GM19455 (cell line): ENCODE measurements at regions not wholly inside any gene's neighbourhood (a gene's known extent, or its start where the extent isn't known, plus 50 kb on each side); places are given as distances from the start of the nearest gene placed in this dataset.
"Not testable (repeated sequence)": the region's sequence is repeated elsewhere in the genome, so short reads cannot be mapped to it uniquely, and the experiment has no call there.

Source experiments
- ATAC-seq: cut with Tn5 transposase; IDR thresholded peaks from one replicate; pipeline ENCODE4 v1.9.1; 2021; ENCODE audit not compliant: unreplicated experiment

GRCh38 chr16:65421596-65421995, 299.7 kb upstream of the CDH11 start:
- ATAC-seq, result no peak

GRCh38 chr16:65418435-65418834, 296.6 kb upstream of the CDH11 start:
- ATAC-seq, result no peak

GRCh38 chr16:65415460-65415859, 293.6 kb upstream of the CDH11 start:
- ATAC-seq, result no peak

GRCh38 chr16:65414284-65414984, 292.6 kb upstream of the CDH11 start:
- no peak for ATAC-seq

DNA sequence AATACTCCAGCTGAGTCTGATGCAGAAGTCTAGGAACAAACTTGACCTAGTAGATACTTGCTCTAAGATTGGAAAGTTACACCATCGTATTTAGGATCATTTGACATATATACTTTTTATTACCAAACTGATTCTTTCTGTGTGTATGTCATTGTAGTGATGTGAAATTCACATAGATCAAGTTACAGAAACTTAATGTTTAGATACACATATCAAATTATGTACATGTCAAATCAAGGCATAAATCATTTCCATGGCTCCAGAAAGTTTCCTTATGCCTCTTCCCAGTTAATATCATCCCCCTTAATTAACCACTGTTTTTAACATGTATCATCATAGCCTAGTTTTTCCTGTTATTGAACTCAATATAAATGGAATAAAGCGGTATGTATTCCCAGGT, 292.0 kb upstream of the CDH11 start:
- no peak for ATAC-seq

DNA sequence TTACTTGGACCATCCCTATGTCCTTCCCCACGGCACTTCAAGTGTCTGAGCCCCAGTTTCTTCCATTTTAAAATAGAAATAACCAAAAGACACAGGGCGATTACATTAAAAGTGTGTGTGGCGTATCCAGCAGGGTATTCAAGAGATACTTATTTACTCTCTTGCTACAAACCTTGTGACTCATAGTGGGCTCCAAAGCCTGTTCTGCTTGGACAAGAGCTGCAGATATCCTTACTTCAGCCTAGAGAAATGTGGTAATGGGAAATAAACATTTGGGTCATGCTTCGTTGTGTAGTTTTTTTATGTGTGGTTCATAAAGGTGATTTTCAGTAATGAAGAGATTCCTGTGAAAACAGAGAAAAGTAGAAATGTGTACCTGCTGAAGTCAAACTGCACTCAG, 288.9 kb upstream of the CDH11 start:
- no peak for ATAC-seq

- ATAC-seq, result no peak
Measured at GRCh38 chr16:65409510-65409909, 287.6 kb upstream of the CDH11 start.

DNA sequence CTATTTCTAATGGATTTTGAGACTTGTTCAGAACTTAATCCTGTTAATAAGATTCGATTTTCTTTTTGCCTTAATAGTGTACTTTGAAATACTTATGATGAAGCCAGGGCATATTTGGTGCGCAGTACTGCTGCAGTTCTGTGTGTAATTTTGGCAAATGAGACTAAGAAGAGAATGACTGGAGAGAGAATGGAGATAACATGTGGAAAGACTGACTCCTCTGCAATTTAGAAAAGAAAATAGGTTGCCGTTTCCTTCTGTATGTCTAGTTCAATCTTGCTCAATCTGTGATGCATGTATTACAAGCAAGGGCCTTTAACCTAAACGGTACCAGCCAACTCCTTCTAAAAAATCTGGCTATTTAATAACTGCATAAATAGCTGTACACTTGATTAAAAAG, 285.1 kb upstream of the CDH11 start:
- no peak for ATAC-seq

DNA sequence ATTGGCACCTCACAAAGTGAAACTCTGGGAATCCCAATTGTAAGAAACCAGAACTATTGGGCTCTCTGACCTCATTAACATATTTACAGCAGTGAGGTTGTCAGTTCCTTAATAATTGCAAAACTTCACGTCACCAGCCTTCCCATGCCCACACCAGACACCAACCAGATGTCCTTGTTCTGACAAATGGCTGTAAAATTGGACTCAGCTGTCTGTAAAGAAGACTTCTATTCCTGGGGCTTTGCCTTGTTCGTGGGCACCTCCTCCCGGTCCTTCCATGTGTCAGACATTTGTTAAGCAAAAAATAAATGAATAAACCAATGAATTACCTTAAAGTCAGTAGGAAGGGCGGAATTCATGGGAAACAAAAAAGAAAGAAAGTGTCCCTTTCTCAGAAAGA, 284.3 kb upstream of the CDH11 start:
- no peak for ATAC-seq

DNA sequence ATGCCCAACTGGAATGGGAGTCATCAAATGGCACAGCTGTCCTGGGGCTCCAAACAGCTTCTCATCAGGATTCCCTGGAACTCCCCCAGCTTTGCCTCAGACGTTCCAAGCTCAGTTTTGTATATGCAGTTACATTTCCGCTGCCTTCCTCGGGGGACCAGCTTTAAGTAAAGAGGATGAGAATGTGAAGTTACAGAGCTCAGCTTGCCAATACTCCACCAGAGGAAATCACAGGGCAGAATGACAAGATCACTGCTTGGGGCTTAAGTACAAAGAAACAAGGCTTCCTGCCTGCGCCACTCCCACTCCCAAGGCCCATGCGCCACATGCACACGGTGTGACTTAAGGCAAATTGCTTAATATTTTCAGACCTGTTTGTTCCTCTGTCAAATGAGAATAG, 272.4 kb upstream of the CDH11 start:
- no peak for ATAC-seq

DNA sequence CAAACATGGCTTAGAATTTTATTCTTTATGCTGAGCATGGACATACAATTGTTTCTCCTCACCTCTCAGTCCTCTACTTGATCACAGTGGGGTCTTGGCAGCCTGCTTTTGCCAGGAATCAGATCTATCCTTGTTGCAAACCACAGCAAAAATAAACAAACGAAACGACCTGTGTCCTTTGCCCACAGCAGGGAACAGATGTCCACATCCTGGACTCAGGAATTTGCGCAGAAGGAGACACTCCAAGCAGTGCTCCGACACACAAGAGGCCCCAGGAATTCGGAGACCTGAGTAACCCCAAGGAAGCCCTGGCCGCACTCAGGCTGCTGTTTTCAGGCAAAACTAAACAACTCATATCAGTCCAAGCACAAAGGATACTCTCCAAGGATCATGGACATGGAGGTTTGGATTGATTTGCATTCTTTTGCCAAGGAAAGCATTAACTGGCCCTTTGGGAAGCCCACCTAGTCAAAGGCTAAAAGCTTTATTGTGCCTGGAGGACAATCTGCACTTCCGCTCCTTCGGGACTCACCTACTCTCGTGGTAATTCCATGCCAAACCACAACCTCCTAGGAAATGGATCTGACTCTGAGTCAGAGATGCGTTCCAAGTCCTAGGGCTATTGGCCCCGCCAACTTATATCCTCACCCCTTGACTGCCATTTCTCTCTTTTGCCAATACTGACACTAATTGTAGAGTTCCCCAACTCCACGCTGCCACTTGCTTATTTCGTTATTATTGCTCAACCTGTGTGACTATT, 271.1 kb upstream of the CDH11 start:
- ATAC-seq, result no peak

GRCh38 chr16:65388592-65388991, 266.7 kb upstream of the CDH11 start:
- ATAC-seq, result no peak

DNA sequence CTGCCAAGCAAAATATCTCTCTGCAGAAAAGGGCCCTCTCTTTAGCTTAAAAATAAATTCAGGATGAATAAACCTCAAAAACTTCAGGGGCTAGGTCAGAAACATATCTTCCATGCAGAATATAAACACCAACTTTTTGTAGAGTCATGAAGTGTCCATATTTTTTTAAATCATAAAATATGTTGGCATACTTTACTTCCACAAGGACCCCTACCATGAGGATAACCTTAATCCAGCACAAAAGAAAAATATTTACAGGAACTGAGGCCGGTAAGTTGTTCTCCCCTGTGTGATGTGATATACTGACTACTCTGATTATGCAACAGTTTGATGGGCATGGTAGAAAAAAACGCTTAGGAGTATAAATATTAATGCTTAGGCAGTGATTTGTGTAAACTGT, 264.8 kb upstream of the CDH11 start:
- ATAC-seq, result no peak

- no peak for ATAC-seq
Measured at GRCh38 chr16:65384441-65384840, 262.6 kb upstream of the CDH11 start.

DNA sequence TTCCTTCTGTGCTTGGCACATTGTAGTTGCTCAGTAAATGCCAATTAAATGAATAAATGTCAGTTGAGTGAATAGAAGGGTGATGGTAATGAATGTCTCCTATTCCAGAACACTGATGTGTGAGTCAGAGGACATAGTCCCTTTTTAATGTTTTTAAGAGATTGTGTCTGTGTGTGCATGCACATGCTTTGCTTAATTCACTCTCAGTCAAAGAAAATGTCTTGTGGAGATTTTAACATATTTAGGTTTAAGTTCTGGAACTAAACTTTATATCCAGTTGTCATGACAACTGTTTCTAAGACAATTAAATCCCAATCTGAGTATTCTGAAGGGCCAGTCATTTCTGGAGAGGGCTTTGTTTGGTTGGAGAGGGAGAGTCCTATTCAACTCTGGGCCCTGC, 255.3 kb upstream of the CDH11 start:
- ATAC-seq, result no peak

GRCh38 chr16:65376601-65377000, 254.7 kb upstream of the CDH11 start:
- no peak for ATAC-seq

DNA sequence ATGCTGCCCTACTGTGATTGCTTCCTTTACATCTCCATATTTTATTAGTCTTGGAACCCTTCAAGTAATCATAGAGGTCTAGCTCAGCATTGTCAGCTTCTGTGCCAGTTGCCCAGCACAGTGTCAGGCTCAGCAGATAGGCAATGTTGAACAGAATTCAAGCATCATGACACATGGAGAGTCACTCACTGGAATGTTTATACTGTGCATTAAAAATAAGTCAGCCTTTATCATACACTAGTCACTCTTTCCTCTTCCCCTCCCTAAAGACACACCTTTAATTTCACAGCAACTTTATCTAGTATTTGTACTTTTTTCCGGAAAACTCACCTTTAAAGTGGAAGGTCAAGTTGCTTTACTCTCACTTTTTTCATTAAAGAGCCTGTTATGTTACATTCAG, 253.8 kb upstream of the CDH11 start:
- ATAC-seq, result no peak

DNA sequence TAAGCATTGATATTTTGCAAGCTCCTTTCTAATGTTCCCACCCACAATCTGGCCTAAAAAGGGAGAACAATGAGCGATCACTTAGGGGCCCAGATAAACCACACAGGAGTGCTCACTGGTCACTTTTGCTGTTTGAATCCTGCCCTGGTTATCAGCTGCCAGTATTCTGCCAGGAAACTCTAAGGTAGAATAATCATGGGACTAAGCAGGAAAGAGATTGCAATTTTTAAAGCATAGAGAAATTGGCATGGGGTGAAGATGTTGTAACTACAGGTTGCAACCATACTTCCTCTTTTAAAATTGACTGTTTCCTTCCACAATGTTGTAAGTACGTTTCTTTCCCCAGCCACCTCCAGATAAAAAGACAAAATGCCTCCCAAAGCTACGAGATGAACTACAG, 251.2 kb upstream of the CDH11 start:
- no peak for ATAC-seq

GRCh38 chr16:65372171-65372570, 250.3 kb upstream of the CDH11 start:
- ATAC-seq, result no peak

- no peak for ATAC-seq
Measured at GRCh38 chr16:65365732-65366715, 244.2 kb upstream of the CDH11 start.

GRCh38 chr16:65356721-65357120, 234.9 kb upstream of the CDH11 start:
- not testable (repeated sequence) for ATAC-seq

- ATAC-seq, result no peak
Measured at GRCh38 chr16:65355706-65356105, 233.8 kb upstream of the CDH11 start.
